Astrocyte of the cerebellum (primary cell): ENCODE measurements at regions not wholly inside any gene's neighbourhood (a gene's known extent, or its start where the extent isn't known, plus 50 kb on each side); places are given as distances from the start of the nearest gene placed in this dataset.

ENCODE experiments used
- DNase-seq: peaks from one replicate; pipeline ENCODE4 v3.0.0-alpha.2; 2011; ENCODE audit warnings: low read depth
- H3K4me3 ChIP-seq: 2 replicates; pipeline ENCODE4 v1.5.1; 2011; ENCODE audit warnings: mild to moderate bottlenecking, low read depth, low read length, moderate library complexity
- in situ Hi-C: cut with HindIII; loops from 2 replicates; pipeline ENCODE4 v1.10.0; 2017; ENCODE audit warnings: low sequenced_read_pairs
- TF ChIP-seq, protein P1 (sequence below): IDR thresholded peaks from 2 replicates; pipeline ENCODE4 v1.5.1; 2012; ENCODE audit warnings: low read length, low read depth, moderate library complexity, mild to moderate bottlenecking; ENCODE audit errors: missing control alignments

DNA sequence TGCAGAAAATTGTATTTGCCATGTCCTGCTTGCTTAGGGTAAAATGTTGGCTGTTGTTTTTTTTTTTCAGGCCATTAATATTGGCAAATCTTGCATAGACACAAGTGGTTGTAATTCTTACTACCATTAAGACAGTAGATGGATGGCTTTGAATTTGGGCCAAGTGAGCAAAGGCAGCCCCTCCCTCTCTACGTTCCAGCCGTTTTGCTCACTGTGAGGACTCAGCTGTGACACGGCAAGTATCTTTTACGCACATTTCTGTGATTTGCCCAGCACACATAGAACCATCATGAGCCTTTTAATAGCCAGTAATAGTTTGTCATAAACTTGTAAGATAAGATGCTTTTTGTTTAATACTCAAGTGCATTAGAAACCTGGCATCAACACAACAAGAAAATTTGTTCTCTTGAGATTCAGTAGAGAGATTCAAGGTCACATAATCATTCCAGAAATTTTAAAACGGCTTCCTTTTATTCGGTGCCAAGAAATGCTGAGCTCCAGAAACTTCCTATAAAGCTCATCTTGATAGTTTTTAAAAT is 205.2 kb upstream of the ADCY2 start:
- TF ChIP-seq, protein P1, sequence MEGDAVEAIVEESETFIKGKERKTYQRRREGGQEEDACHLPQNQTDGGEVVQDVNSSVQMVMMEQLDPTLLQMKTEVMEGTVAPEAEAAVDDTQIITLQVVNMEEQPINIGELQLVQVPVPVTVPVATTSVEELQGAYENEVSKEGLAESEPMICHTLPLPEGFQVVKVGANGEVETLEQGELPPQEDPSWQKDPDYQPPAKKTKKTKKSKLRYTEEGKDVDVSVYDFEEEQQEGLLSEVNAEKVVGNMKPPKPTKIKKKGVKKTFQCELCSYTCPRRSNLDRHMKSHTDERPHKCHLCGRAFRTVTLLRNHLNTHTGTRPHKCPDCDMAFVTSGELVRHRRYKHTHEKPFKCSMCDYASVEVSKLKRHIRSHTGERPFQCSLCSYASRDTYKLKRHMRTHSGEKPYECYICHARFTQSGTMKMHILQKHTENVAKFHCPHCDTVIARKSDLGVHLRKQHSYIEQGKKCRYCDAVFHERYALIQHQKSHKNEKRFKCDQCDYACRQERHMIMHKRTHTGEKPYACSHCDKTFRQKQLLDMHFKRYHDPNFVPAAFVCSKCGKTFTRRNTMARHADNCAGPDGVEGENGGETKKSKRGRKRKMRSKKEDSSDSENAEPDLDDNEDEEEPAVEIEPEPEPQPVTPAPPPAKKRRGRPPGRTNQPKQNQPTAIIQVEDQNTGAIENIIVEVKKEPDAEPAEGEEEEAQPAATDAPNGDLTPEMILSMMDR: no peak
- no peak for DNase-seq
- no peak overlapping the region for H3K4me3 ChIP-seq
- in situ Hi-C loops: no loop called here

DNA sequence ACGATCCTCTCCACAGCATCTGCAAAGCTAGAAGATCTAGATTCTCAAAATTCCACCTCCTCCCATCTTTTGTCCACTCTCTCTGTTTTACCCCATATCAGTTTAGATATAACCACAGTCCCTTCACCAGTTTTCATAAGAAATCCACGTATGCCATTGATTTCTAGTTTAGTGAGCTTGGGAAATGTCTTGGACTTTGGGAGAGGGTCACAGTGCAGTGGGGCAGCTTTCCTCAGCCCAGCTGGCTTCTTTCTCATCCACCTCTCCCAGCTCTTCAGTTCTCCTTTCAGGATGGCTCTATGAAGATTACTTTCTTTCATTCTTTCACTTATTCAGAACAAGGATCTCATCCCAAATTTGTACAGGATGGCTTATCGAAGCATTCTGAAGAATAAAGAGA is 203.9 kb upstream of the ADCY2 start:
- TF ChIP-seq, protein P1: no peak
- in situ Hi-C loops: no loop called here
- no peak for DNase-seq
- H3K4me3 ChIP-seq: no peak overlapping the region

- DNase-seq: no peak
- in situ Hi-C loops: no loop called here
- TF ChIP-seq, protein P1: no peak
- H3K4me3 ChIP-seq: no peak overlapping the region
These were observed 193.1 kb upstream of the ADCY2 start for GRCh38 chr5:7202846-7203245.

GRCh38 chr5:7207979-7208378 is 188.0 kb upstream of the ADCY2 start:
- H3K4me3 ChIP-seq: no peak overlapping the region
- TF ChIP-seq, protein P1: no peak
- in situ Hi-C loops: no loop called here
- DNase-seq: no peak

DNA sequence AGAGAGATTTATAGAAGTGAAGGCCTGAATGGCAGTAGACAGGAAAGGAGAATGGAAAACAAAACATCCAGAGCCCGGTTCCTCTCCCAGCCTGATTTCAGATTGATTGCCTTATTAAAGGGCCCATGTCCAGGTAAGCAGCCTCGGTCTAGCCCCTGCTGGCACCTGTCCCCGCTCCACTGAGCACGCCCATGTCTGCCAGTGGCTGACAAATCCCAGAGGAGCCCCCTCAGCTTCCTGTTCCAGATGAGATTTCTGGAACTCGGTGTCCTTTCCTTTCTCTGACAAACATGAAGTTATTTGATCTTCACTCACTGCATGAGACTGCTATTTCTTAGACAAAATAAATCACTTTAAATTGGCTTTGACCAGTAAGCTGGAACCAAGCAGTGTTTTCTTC is 187.0 kb upstream of the ADCY2 start:
- no peak overlapping the region for H3K4me3 ChIP-seq
- in situ Hi-C loops: no loop called here
- no peak for DNase-seq
- TF ChIP-seq, protein P1: no peak

DNA sequence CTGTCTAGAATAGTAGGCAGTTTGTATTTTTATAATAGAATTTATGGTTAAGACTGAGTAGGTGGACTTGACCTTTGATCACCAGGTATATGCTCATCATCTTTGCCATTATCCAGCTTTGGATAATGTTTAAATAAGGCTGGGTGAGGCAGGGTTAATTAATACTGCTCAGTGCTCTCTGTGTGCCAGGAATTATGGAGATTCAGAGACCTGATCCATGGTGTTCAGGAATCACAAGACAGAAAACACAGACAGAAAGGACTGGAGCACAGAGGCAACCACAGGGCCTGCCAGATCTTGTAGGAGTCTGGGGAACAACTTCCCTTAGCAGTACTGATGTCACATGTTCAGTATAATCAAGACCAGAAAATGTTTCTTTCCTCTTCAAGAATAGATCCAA is 186.3 kb upstream of the ADCY2 start:
- TF ChIP-seq, protein P1: no peak
- in situ Hi-C loops: no loop called here
- no peak for DNase-seq
- no peak overlapping the region for H3K4me3 ChIP-seq

DNA sequence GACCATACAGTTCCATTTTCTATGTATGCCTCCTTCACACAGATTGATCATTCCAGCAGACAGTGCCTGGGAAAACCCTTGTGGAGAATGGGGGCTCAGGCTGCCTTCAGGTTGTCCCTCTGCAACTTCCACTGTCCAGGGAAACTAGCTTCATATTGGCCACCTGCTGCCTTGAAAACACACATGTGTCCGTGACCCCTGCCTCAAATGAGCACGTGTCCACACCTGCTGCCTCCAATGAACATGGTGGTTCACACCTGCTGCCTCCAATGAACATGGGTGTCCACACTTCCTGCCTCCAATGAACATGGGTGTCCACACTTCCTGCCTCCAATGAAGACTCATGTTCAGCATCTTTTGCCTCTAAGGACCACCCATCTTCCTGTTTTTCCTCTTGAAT is 185.4 kb upstream of the ADCY2 start:
- in situ Hi-C loops: no loop called here
- H3K4me3 ChIP-seq: no peak overlapping the region
- no peak for DNase-seq
- TF ChIP-seq, protein P1: no peak
